Smooth muscle cell (in vitro differentiated cells): ENCODE measurements at regions not wholly inside any gene's neighbourhood (a gene's known extent, or its start where the extent isn't known, plus 50 kb on each side); places are given as distances from the start of the nearest gene placed in this dataset.

Source experiments
- DNase-seq: peaks from one replicate; lab custom pipeline; 2025; ENCODE audit not compliant: unreplicated experiment; lab: John Stamatoyannopoulos, UW
- H2AFZ ChIP-seq: fragments of 200-600 bp; sonication (generic); 2 replicates; pipeline ENCODE4 v1.6.0; 2016; ENCODE audit warnings: antibody characterized with exemption, low read depth, mild to moderate bottlenecking
- H3F3A ChIP-seq: fragments of 200-600 bp; sonication (generic); 2 replicates; pipeline ENCODE4 v1.6.0; 2017; ENCODE audit warnings: antibody characterized with exemption, low read depth
- H3K27ac ChIP-seq: fragments of 200-600 bp; sonication (generic); 2 replicates; pipeline ENCODE4 v1.5.1; 2016; ENCODE audit warnings: low read depth, mild to moderate bottlenecking
- H3K27me3 ChIP-seq: fragments of 200-600 bp; sonication (generic); 2 replicates; pipeline ENCODE4 v1.6.1; 2016; ENCODE audit warnings: low read depth, mild to moderate bottlenecking
- H3K36me3 ChIP-seq: fragments of 200-600 bp; sonication (generic); 2 replicates; pipeline ENCODE4 v1.5.1; 2016; ENCODE audit warnings: low read depth
- H3K4me1 ChIP-seq: fragments of 200-600 bp; sonication (generic); 2 replicates; pipeline ENCODE4 v1.5.1; 2016; ENCODE audit warnings: low read depth
- H3K4me2 ChIP-seq: fragments of 200-600 bp; sonication (generic); 2 replicates; pipeline ENCODE4 v1.6.0; 2016; ENCODE audit warnings: mild to moderate bottlenecking
- H3K4me3 ChIP-seq: fragments of 200-600 bp; sonication (generic); 2 replicates; pipeline ENCODE4 v1.5.1; 2016; ENCODE audit warnings: mild to moderate bottlenecking
- H3K79me2 ChIP-seq: fragments of 200-600 bp; sonication (generic); 2 replicates; pipeline ENCODE4 v1.6.0; 2016; ENCODE audit warnings: low read depth, mild to moderate bottlenecking
- H3K9ac ChIP-seq: fragments of 200-600 bp; sonication (generic); 2 replicates; pipeline ENCODE4 v1.6.0; 2016; ENCODE audit warnings: low read depth
- H3K9me3 ChIP-seq: fragments of 200-600 bp; sonication (generic); replicated peaks from 2 replicates; pipeline ENCODE4 v1.5.1; 2016; ENCODE audit warnings: low read depth
- H4K20me1 ChIP-seq: fragments of 200-600 bp; sonication (generic); 2 replicates; pipeline ENCODE4 v1.6.0; 2016; ENCODE audit warnings: low read depth
- CTCF ChIP-seq: fragments of 200-600 bp; sonication (generic); IDR thresholded peaks from 2 replicates; pipeline ENCODE4 v1.5.1; 2017; ENCODE audit warnings: borderline replicate concordance, mild to moderate bottlenecking, antibody characterized with exemption; ENCODE audit not compliant: insufficient read depth, poor library complexity, severe bottlenecking
- WGBS: methylation state at CpG from one replicate; pipeline ENCODE4 v1.1.7; 2016; ENCODE audit warnings: low lambda C conversion rate; 5-methylcytosine and 5-hydroxymethylcytosine counted together

DNA sequence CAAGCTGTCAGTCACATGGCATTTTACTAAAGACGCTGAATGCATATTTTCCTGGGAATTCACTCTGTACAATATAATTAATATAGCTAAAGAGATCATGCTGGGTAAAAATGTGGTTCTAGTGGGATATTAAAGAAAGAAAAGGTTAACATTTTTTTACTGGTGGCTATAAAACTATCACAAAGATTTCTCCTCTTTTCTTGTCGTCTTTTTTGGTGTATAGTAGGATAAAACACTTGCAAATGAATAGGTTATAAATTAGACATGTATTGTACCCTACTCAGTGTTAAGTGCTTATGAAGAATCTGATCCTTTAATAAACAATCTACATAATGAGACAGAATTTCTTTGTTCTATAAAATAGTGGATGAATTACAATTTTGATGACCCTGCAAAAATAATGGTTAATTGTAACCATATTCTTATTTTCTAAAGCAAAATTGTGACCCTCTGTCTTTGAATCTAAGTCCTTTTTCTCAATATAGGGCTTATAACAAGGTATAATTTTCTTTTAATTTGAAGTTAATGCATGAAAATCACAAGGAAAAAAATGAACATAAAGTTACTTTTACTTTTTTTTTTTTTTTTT lies 1540.4 kb upstream of the GOT2 start:
- WGBS, result 92% methylated on average over 2 of the region's 2 CpGs
- no peaks in the 10 kb centered on the region for H3K79me2 ChIP-seq
- no peak for DNase-seq

DNA sequence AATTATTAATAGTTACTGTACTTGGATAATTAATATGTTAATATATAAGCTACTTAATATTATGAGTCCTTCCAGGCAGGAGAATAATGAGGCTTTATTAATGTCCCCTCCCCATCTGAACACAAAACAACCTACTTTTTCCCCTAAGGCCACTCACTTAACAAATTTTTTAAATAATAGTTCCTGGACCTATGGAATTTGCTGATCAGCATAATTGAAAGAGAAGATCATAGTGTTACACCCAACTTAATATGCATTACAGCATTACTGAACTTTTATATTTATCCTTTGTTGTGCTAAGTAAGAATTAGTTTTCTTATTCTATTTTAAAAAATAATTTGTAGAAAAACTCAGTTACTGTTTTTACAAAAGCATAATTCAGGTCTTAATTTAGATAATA lies 1537.7 kb upstream of the GOT2 start:
- Histone ChIP-seq H3K9me3 (no peaks in the 10 kb centered on the region), H3K27me3 (no peaks in the 10 kb centered on the region), H2AFZ (no peak overlapping the region), H3K4me1 (no peaks in the 10 kb centered on the region), H3F3A (no peaks in the 10 kb centered on the region), H3K79me2 (no peaks in the 10 kb centered on the region), H3K27ac (no peak overlapping the region), H3K4me2 (no peak overlapping the region), H4K20me1 (no peaks in the 10 kb centered on the region), H3K4me3 (no peak overlapping the region), H3K36me3 (no peaks in the 10 kb centered on the region), H3K9ac (no peak overlapping the region)
- no peak for TF ChIP-seq CTCF
- no peak for DNase-seq

More for the DNA sequence above, 1540.4 kb upstream of the GOT2 start:
- no peak overlapping the region for H2AFZ ChIP-seq
- no peaks in the 10 kb centered on the region for H3F3A ChIP-seq
- no peak overlapping the region for H3K27ac ChIP-seq
- no peaks in the 10 kb centered on the region for H3K9me3 ChIP-seq
- no peak overlapping the region for H3K4me2 ChIP-seq
- H3K27me3 ChIP-seq, result no peaks in the 10 kb centered on the region
- H3K36me3 ChIP-seq, result no peaks in the 10 kb centered on the region
- H3K4me1 ChIP-seq, result no peaks in the 10 kb centered on the region
- H4K20me1 ChIP-seq, result no peaks in the 10 kb centered on the region
- TF ChIP-seq CTCF, result no peak
- no peak overlapping the region for H3K9ac ChIP-seq
- no peak overlapping the region for H3K4me3 ChIP-seq

- Histone ChIP-seq H2AFZ (no peak overlapping the region), H3K4me3 (no peak overlapping the region), H3K4me1 (no peaks in the 10 kb centered on the region), H3K9ac (no peak overlapping the region), H3K27me3 (no peaks in the 10 kb centered on the region), H3F3A (no peaks in the 10 kb centered on the region), H3K27ac (no peak overlapping the region), H3K9me3 (no peaks in the 10 kb centered on the region), H4K20me1 (no peaks in the 10 kb centered on the region), H3K4me2 (no peak overlapping the region), H3K79me2 (no peaks in the 10 kb centered on the region), H3K36me3 (no peaks in the 10 kb centered on the region)
- TF ChIP-seq CTCF, result no peak
- WGBS, result 84% methylated on average over 3 of the region's 3 CpGs
- no peak for DNase-seq
Measured at GRCh38 chr16:60271025-60271771, 1537.1 kb upstream of the GOT2 start.

DNA sequence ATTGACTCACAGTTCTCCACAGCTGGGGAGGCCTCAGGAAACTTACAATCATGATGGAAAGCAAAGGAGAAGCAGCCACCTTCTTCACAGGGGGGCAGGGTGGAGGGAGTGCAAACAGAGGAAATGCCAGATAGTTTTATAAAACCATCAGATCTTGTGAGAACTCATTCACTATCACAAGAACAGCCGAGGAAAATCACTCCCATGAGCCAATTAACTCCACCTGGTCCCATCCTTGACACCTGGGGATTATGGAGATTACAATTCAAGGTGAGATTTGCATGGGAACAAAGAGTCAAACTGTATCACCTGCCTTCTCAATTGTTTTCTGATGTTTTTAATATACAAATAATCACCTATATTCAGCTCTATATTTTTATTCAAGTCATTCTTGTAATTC lies 1527.3 kb upstream of the GOT2 start:
- no peak overlapping the region for H2AFZ ChIP-seq
- no peak overlapping the region for H3K4me2 ChIP-seq
- no peaks in the 10 kb centered on the region for H3K9me3 ChIP-seq
- no peak overlapping the region for H3K9ac ChIP-seq
- no peaks in the 10 kb centered on the region for H3K79me2 ChIP-seq
- H4K20me1 ChIP-seq, result no peaks in the 10 kb centered on the region
- 80% methylated on average over 1 of the region's 1 CpG for WGBS
- H3K4me1 ChIP-seq, result no peaks in the 10 kb centered on the region
- H3K36me3 ChIP-seq, result no peaks in the 10 kb centered on the region
- no peak for TF ChIP-seq CTCF
- no peak overlapping the region for H3K4me3 ChIP-seq
- no peak overlapping the region for H3K27ac ChIP-seq
- DNase-seq, result no peak
- no peaks in the 10 kb centered on the region for H3K27me3 ChIP-seq
- H3F3A ChIP-seq, result no peaks in the 10 kb centered on the region
